NOMO-1 (cell line): ENCODE measurements at regions not wholly inside any gene's neighbourhood (a gene's known extent, or its start where the extent isn't known, plus 50 kb on each side); places are given as distances from the start of the nearest gene placed in this dataset.
"Not testable (repeated sequence)": the region's sequence is repeated elsewhere in the genome, so short reads cannot be mapped to it uniquely, and the experiment has no call there.

Source experiments
- DNase-seq, 2 experiments: peaks; one replicate each; lab custom pipeline; 2025; ENCODE audit not compliant: unreplicated experiment in 2 of 2; lab: John Stamatoyannopoulos, UW

- DNase-seq: no peak
Observed at GRCh38 chrX:13518126-13518525, 51.3 kb upstream of the EGFL6 start.

GRCh38 chrX:13515211-13515930, 54.0 kb upstream of the EGFL6 start:
- DNase-seq: no peak

GRCh38 chrX:13511944-13512330, 57.5 kb upstream of the EGFL6 start:
- no peak for DNase-seq

- DNase-seq: no peak
Observed at GRCh38 chrX:13511241-13511943, 58.0 kb upstream of the EGFL6 start.

- DNase-seq: no peak
Observed at GRCh38 chrX:13507893-13508292, 61.5 kb upstream of the EGFL6 start.

GRCh38 chrX:13506574-13506973, 62.8 kb upstream of the EGFL6 start:
- DNase-seq: peak; percentile 30 to 37

GRCh38 chrX:13502590-13502989, 66.8 kb upstream of the EGFL6 start:
- no peak for DNase-seq

GRCh38 chrX:13499736-13500135, 69.7 kb upstream of the EGFL6 start:
- no peak for DNase-seq

GRCh38 chrX:13498238-13498637, 71.2 kb upstream of the EGFL6 start:
- DNase-seq: no peak

GRCh38 chrX:13495232-13495631, 74.2 kb upstream of the EGFL6 start:
- DNase-seq: no peak

- DNase-seq: no peak
Observed at GRCh38 chrX:13494562-13494961, 74.8 kb upstream of the EGFL6 start.

- DNase-seq: no peak
Observed at GRCh38 chrX:13493659-13494058, 75.7 kb upstream of the EGFL6 start.

- no peak for DNase-seq
Observed at GRCh38 chrX:13492286-13492685, 77.1 kb upstream of the EGFL6 start.

GRCh38 chrX:13491061-13491460, 78.3 kb upstream of the EGFL6 start:
- peak; percentile 37 to 87 for DNase-seq

GRCh38 chrX:13489454-13489853, 79.9 kb upstream of the EGFL6 start:
- no peak for DNase-seq

- DNase-seq: peak; percentile 47 to 72
Observed at GRCh38 chrX:13487731-13488505, 81.5 kb upstream of the EGFL6 start.

- DNase-seq: no peak
Observed at GRCh38 chrX:13485167-13485566, 84.2 kb upstream of the EGFL6 start.

GRCh38 chrX:13483773-13484172, 85.6 kb upstream of the EGFL6 start:
- DNase-seq: no peak

- no peak for DNase-seq
Observed at GRCh38 chrX:13482746-13483541, 86.5 kb upstream of the EGFL6 start.

- DNase-seq: not testable (repeated sequence)
Observed at GRCh38 chrX:13480780-13481179, 88.6 kb upstream of the EGFL6 start.

- no peak for DNase-seq
Observed at GRCh38 chrX:13479452-13479813, 90.0 kb upstream of the EGFL6 start.
